Type B pancreatic cell (in vitro differentiated cells): ENCODE measurements at regions not wholly inside any gene's neighbourhood (a gene's known extent, or its start where the extent isn't known, plus 50 kb on each side); places are given as distances from the start of the nearest gene placed in this dataset.
"Not testable (repeated sequence)": the region's sequence is repeated elsewhere in the genome, so short reads cannot be mapped to it uniquely, and the experiment has no call there.

Experiments
- DNase-seq: peaks from one replicate; pipeline ENCODE4 v3.0.0; 2021; ENCODE audit warnings: mixed read lengths; ENCODE audit not compliant: unreplicated experiment; ENCODE audit errors: extremely low spot score
- H3K27ac Mint-ChIP-seq: 2 replicates; pipeline ENCODE4 v1.8.0; 2021; ENCODE audit warnings: mild to moderate bottlenecking, mixed read lengths
- H3K27me3 Mint-ChIP-seq: 2 replicates; pipeline ENCODE4 v1.8.0; 2021; ENCODE audit warnings: mixed read lengths
- H3K36me3 Mint-ChIP-seq: 2 replicates; pipeline ENCODE4 v1.8.0; 2021; ENCODE audit warnings: mixed read lengths
- H3K4me1 Mint-ChIP-seq: one replicate; pipeline ENCODE4 v1.8.0; 2021; ENCODE audit warnings: mixed read lengths; ENCODE audit not compliant: unreplicated experiment
- H3K4me3 Mint-ChIP-seq: 2 replicates; pipeline ENCODE4 v1.8.0; 2021; ENCODE audit warnings: mild to moderate bottlenecking, mixed read lengths
- H3K9me3 Mint-ChIP-seq: 2 replicates; pipeline ENCODE4 v1.8.0; 2021; ENCODE audit warnings: mixed read lengths
- CTCF ChIP-seq: fragments of 200-600 bp; sonication (generic); conservative IDR thresholded peaks from 2 replicates; pipeline ENCODE4 v1.5.0; 2021; ENCODE audit warnings: antibody characterized with exemption, mild to moderate bottlenecking

GRCh38 chr1:224544346-224545110, 71.6 kb upstream of the CNIH3 start:
- TF ChIP-seq CTCF, result no peak
- DNase-seq, result no peak
- no peak overlapping the region for H3K4me3 Mint-ChIP-seq
- peaks cover 21% of the 10 kb centered on the region for H3K4me1 Mint-ChIP-seq
- H3K9me3 Mint-ChIP-seq, result no peaks in the 10 kb centered on the region
- H3K27ac Mint-ChIP-seq, result no peak overlapping the region
- H3K36me3 Mint-ChIP-seq, result no peaks in the 10 kb centered on the region
- peaks cover 2% of the 10 kb centered on the region for H3K27me3 Mint-ChIP-seq

- Mint-ChIP-seq H3K27me3 (no peaks in the 10 kb centered on the region), H3K4me1 (peaks cover 21% of the 10 kb centered on the region), H3K9me3 (no peaks in the 10 kb centered on the region), H3K4me3 (no peak overlapping the region), H3K27ac (no peak overlapping the region), H3K36me3 (no peaks in the 10 kb centered on the region)
- DNase-seq, result no peak
- no peak for TF ChIP-seq CTCF
These were observed 70.5 kb upstream of the CNIH3 start for GRCh38 chr1:224545571-224545970.

- peaks cover 14% of the 10 kb centered on the region for H3K4me1 Mint-ChIP-seq
- H3K4me3 Mint-ChIP-seq, result no peak overlapping the region
- no peak for TF ChIP-seq CTCF
- H3K27ac Mint-ChIP-seq, result no peak overlapping the region
- H3K36me3 Mint-ChIP-seq, result no peaks in the 10 kb centered on the region
- DNase-seq, result no peak
- H3K9me3 Mint-ChIP-seq, result no peaks in the 10 kb centered on the region
- H3K27me3 Mint-ChIP-seq, result no peaks in the 10 kb centered on the region
These were observed 67.4 kb upstream of the CNIH3 start for GRCh38 chr1:224548676-224549075.

GRCh38 chr1:224551189-224551588, 64.9 kb upstream of the CNIH3 start:
- not testable (repeated sequence) for H3K4me1 Mint-ChIP-seq, H3K27ac Mint-ChIP-seq, H3K27me3 Mint-ChIP-seq, H3K9me3 Mint-ChIP-seq, DNase-seq, H3K36me3 Mint-ChIP-seq, H3K4me3 Mint-ChIP-seq

GRCh38 chr1:224554056-224554455, 62.1 kb upstream of the CNIH3 start:
- H3K4me1 Mint-ChIP-seq, result no peaks in the 10 kb centered on the region
- no peak overlapping the region for H3K4me3 Mint-ChIP-seq
- H3K9me3 Mint-ChIP-seq, result no peaks in the 10 kb centered on the region
- DNase-seq, result no peak
- H3K36me3 Mint-ChIP-seq, result no peaks in the 10 kb centered on the region
- no peak for TF ChIP-seq CTCF
- no peak overlapping the region for H3K27ac Mint-ChIP-seq
- no peaks in the 10 kb centered on the region for H3K27me3 Mint-ChIP-seq

GRCh38 chr1:224554620-224555259, 61.4 kb upstream of the CNIH3 start:
- no peak overlapping the region for H3K4me3 Mint-ChIP-seq
- DNase-seq, result no peak
- no peaks in the 10 kb centered on the region for H3K4me1 Mint-ChIP-seq
- no peaks in the 10 kb centered on the region for H3K27me3 Mint-ChIP-seq
- no peaks in the 10 kb centered on the region for H3K9me3 Mint-ChIP-seq
- H3K27ac Mint-ChIP-seq, result no peak overlapping the region
- no peaks in the 10 kb centered on the region for H3K36me3 Mint-ChIP-seq
- no peak for TF ChIP-seq CTCF
